ENCODE measurements at regions not wholly inside any gene's neighbourhood (a gene's known extent, or its start where the extent isn't known, plus 50 kb on each side); places are given as distances from the start of the nearest gene placed in this dataset.

DNA sequence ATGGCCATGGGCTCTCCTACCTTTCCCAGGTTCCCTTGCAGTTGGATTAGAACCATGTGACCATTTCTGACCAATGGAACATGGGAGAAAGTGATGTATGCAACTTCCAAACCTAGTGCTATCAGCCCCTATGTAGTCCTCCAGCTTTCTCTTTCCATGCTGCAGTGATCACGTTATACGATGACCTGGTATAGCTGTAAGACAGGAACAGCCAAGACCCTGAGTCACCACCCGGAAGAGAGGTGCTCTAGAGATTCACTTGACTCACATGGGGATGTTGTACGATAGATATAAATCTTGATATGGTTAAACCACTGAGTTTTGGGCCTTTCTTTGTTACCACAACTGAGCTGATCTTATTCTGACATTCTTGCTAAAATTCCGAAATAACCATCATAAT lies 65.1 kb downstream of the NOG start:
- TF ChIP-seq, protein P1, sequence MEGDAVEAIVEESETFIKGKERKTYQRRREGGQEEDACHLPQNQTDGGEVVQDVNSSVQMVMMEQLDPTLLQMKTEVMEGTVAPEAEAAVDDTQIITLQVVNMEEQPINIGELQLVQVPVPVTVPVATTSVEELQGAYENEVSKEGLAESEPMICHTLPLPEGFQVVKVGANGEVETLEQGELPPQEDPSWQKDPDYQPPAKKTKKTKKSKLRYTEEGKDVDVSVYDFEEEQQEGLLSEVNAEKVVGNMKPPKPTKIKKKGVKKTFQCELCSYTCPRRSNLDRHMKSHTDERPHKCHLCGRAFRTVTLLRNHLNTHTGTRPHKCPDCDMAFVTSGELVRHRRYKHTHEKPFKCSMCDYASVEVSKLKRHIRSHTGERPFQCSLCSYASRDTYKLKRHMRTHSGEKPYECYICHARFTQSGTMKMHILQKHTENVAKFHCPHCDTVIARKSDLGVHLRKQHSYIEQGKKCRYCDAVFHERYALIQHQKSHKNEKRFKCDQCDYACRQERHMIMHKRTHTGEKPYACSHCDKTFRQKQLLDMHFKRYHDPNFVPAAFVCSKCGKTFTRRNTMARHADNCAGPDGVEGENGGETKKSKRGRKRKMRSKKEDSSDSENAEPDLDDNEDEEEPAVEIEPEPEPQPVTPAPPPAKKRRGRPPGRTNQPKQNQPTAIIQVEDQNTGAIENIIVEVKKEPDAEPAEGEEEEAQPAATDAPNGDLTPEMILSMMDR (IDR thresholded peaks at IDR 0.05): no peak
- TF ChIP-seq TCF7L2 (IDR thresholded peaks at IDR 0.05; ENCODE audit: low read depth, low read length) (no peak), POLR2AphosphoS5 (IDR thresholded peaks at IDR 0.05; ENCODE audit: low read depth, low read length) (no peak)
- TF ChIP-seq, protein P2, sequence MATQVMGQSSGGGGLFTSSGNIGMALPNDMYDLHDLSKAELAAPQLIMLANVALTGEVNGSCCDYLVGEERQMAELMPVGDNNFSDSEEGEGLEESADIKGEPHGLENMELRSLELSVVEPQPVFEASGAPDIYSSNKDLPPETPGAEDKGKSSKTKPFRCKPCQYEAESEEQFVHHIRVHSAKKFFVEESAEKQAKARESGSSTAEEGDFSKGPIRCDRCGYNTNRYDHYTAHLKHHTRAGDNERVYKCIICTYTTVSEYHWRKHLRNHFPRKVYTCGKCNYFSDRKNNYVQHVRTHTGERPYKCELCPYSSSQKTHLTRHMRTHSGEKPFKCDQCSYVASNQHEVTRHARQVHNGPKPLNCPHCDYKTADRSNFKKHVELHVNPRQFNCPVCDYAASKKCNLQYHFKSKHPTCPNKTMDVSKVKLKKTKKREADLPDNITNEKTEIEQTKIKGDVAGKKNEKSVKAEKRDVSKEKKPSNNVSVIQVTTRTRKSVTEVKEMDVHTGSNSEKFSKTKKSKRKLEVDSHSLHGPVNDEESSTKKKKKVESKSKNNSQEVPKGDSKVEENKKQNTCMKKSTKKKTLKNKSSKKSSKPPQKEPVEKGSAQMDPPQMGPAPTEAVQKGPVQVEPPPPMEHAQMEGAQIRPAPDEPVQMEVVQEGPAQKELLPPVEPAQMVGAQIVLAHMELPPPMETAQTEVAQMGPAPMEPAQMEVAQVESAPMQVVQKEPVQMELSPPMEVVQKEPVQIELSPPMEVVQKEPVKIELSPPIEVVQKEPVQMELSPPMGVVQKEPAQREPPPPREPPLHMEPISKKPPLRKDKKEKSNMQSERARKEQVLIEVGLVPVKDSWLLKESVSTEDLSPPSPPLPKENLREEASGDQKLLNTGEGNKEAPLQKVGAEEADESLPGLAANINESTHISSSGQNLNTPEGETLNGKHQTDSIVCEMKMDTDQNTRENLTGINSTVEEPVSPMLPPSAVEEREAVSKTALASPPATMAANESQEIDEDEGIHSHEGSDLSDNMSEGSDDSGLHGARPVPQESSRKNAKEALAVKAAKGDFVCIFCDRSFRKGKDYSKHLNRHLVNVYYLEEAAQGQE (IDR thresholded peaks at IDR 0.05; ENCODE audit: insufficient read depth in 1 of 2, low read depth in 2 of 2, low read length in 1 of 2): no peak

Data from Panc1 (cell line).